Keratinocyte (primary cell): ENCODE measurements at regions not wholly inside any gene's neighbourhood (a gene's known extent, or its start where the extent isn't known, plus 50 kb on each side); places are given as distances from the start of the nearest gene placed in this dataset.

Experiments
- DNase-seq: peaks from one replicate; pipeline ENCODE4 v3.0.0-alpha.2; 2011; ENCODE audit warnings: low read depth, missing footprints, low spot score
- FAIRE-seq: peaks from 2 replicates; lab custom pipeline; 2011; peaks lifted over from hg19 to GRCh38; lab: Jason Lieb, UNC
- H2AFZ ChIP-seq: 2 replicates; pipeline ENCODE4 v1.6.0; 2012; ENCODE audit warnings: low read length, control low read depth, inconsistent platforms; ENCODE audit not compliant: control insufficient read depth
- H3K27ac ChIP-seq: 2 replicates; pipeline ENCODE4 v1.5.1; 2011; ENCODE audit warnings: low read length; ENCODE audit not compliant: control insufficient read depth, insufficient read depth
- H3K27me3 ChIP-seq: 3 replicates; pipeline ENCODE4 v1.6.0; 2011; ENCODE audit warnings: low read length; ENCODE audit not compliant: control insufficient read depth, insufficient read depth; ENCODE audit errors: extremely low read depth
- H3K36me3 ChIP-seq, 2 experiments: 2 replicates in 1 of 2; 3 replicates in 1 of 2; pipeline ENCODE4 v1.5.1; 2011; ENCODE audit warnings: low read length in 2 of 2, mild to moderate bottlenecking in 1 of 2; ENCODE audit not compliant: control insufficient read depth in 2 of 2, insufficient read depth in 2 of 2; ENCODE audit errors: extremely low read depth in 1 of 2
- H3K4me1 ChIP-seq: 3 replicates; pipeline ENCODE4 v1.5.1; 2011; ENCODE audit warnings: low read length; ENCODE audit not compliant: control insufficient read depth, insufficient read depth; ENCODE audit errors: extremely low read depth
- H3K4me2 ChIP-seq: 3 replicates; pipeline ENCODE4 v1.6.0; 2011; ENCODE audit warnings: low read depth, low read length; ENCODE audit not compliant: control insufficient read depth, insufficient read depth; ENCODE audit errors: extremely low read depth
- H3K4me3 ChIP-seq, 3 experiments: fragments of 200-600 bp in 1 of 3; sonication (generic) in 1 of 3; 2 replicates in 2 of 3; 3 replicates in 1 of 3; pipeline ENCODE4 v1.5.1; 2011 to 2016; ENCODE audit warnings: low read length in 3 of 3, mild to moderate bottlenecking in 3 of 3, control low read depth in 2 of 3, inconsistent platforms in 1 of 3, low read depth in 1 of 3, mixed read lengths in 1 of 3, mixed run types in 1 of 3, moderate library complexity in 1 of 3; ENCODE audit not compliant: control insufficient read depth in 2 of 3, insufficient read depth in 2 of 3; ENCODE audit errors: extremely low read depth in 1 of 3
- H3K79me2 ChIP-seq: 2 replicates; pipeline ENCODE4 v1.6.0; 2012; ENCODE audit warnings: low read length; ENCODE audit not compliant: control insufficient read depth, insufficient read depth
- H3K9ac ChIP-seq: 3 replicates; pipeline ENCODE4 v1.6.0; 2011; ENCODE audit warnings: low read length; ENCODE audit not compliant: control insufficient read depth, insufficient read depth; ENCODE audit errors: extremely low read depth
- H3K9me1 ChIP-seq: 3 replicates; pipeline ENCODE4 v1.6.0; 2011; ENCODE audit warnings: low read length; ENCODE audit not compliant: control insufficient read depth, insufficient read depth; ENCODE audit errors: extremely low read depth
- H3K9me3 ChIP-seq: 2 replicates; pipeline ENCODE4 v1.5.1; 2012; ENCODE audit warnings: low read depth, low read length; ENCODE audit not compliant: control insufficient read depth
- H4K20me1 ChIP-seq: 3 replicates; pipeline ENCODE4 v1.6.0; 2011; ENCODE audit warnings: low read length; ENCODE audit not compliant: control insufficient read depth, insufficient read depth; ENCODE audit errors: extremely low read depth
- CTCF ChIP-seq, 3 experiments: IDR thresholded peaks in 1 of 3; conservative IDR thresholded peaks in 1 of 3; optimal IDR thresholded peaks in 1 of 3; 2 replicates in 2 of 3; 3 replicates in 1 of 3; pipeline versions ENCODE3 to v1.5.1; 2011; ENCODE audit warnings: low read length in 3 of 3, mild to moderate bottlenecking in 3 of 3, moderate library complexity in 2 of 3, control low read depth in 1 of 3, inconsistent platforms in 1 of 3; ENCODE audit not compliant: insufficient read depth in 2 of 3; ENCODE audit errors: extremely low read depth in 1 of 3
- EZH2 ChIP-seq: IDR thresholded peaks from one replicate; pipeline ENCODE4 v1.6.1; 2012; ENCODE audit warnings: inconsistent platforms, mild to moderate bottlenecking, low read length, moderate library complexity
- dilution Hi-C: fragments of 300-500 bp; cut with MboI; formaldehyde crosslinking; loops from one replicate; pipeline ENCODE4 v1.7.0; 2020; ENCODE audit warnings: low sequenced_read_pairs; ENCODE audit not compliant: extremely low pct_ligation_motif_present

GRCh38 chr5:25009063-25009462, 364.3 kb upstream of the CDH10 start:
- Histone ChIP-seq H3K27me3 (no peaks in the 10 kb centered on the region), H3K9me1 (no peaks in the 10 kb centered on the region), H3K27ac (no peak overlapping the region), H2AFZ (no peak overlapping the region), H3K79me2 (no peaks in the 10 kb centered on the region), H3K36me3 (no peaks in the 10 kb centered on the region), H3K4me2 (no peak overlapping the region), H3K4me3 (no peak overlapping the region), H3K9me3 (no peaks in the 10 kb centered on the region), H4K20me1 (no peaks in the 10 kb centered on the region), H3K4me1 (no peaks in the 10 kb centered on the region), H3K9ac (no peak overlapping the region)
- dilution Hi-C loops, result no loop called here
- no peak for DNase-seq
- no peak for FAIRE-seq
- TF ChIP-seq EZH2 (no peak), CTCF (optimal IDR thresholded peaks at IDR 0.05 in 1 of 3, IDR thresholded peaks at IDR 0.05 in 1 of 3, conservative IDR thresholded peaks at IDR 0.05 in 1 of 3; ENCODE audit: extremely low read depth in 1 of 3, insufficient read depth in 2 of 3, low read length in 3 of 3) (no peak)

GRCh38 chr5:25006734-25007133, 362.0 kb upstream of the CDH10 start:
- Histone ChIP-seq H3K9me3 (no peaks in the 10 kb centered on the region), H4K20me1 (no peaks in the 10 kb centered on the region), H3K4me1 (no peaks in the 10 kb centered on the region), H3K4me3 (no peak overlapping the region), H3K9ac (no peak overlapping the region), H3K27me3 (no peaks in the 10 kb centered on the region), H3K27ac (no peak overlapping the region), H3K9me1 (no peaks in the 10 kb centered on the region), H3K4me2 (no peak overlapping the region), H2AFZ (no peak overlapping the region), H3K36me3 (no peaks in the 10 kb centered on the region), H3K79me2 (no peaks in the 10 kb centered on the region)
- TF ChIP-seq EZH2 (no peak), CTCF (optimal IDR thresholded peaks at IDR 0.05 in 1 of 3, IDR thresholded peaks at IDR 0.05 in 1 of 3, conservative IDR thresholded peaks at IDR 0.05 in 1 of 3; ENCODE audit: extremely low read depth in 1 of 3, insufficient read depth in 2 of 3, low read length in 3 of 3) (peak in 1 of 3 experiments; percentile 17)
- no peak for DNase-seq
- dilution Hi-C loops, result no loop called here
- no peak for FAIRE-seq
